Prostate gland (tissue), 2 donors: ENCODE measurements at regions not wholly inside any gene's neighbourhood (a gene's known extent, or its start where the extent isn't known, plus 50 kb on each side); places are given as distances from the start of the nearest gene placed in this dataset.

Source experiments
- POLR2A ChIP-seq: fragments of 450-650 bp; IDR thresholded peaks from one replicate; pipeline ENCODE4 v1.6.1; 2016; ENCODE audit warnings: antibody characterized with exemption, mild to moderate bottlenecking
- POLR2AphosphoS5 ChIP-seq: sonication (generic); formaldehyde crosslinking; IDR thresholded peaks from one replicate; pipeline ENCODE4 v1.6.1; 2017; ENCODE audit warnings: antibody characterized with exemption
- TF ChIP-seq, protein P1 (sequence below), 4 experiments: fragments of 200-600 bp in 2 of 4; fragments of 450-650 bp in 2 of 4; sonication (generic) in 2 of 4; IDR thresholded peaks; 1 replicate in 3 of 4; 2 replicates in 1 of 4; pipeline ENCODE4 v1.5.1; 2016 to 2019; ENCODE audit warnings: antibody characterized with exemption in 4 of 4, mild to moderate bottlenecking in 2 of 4, moderate library complexity in 2 of 4

DNA sequence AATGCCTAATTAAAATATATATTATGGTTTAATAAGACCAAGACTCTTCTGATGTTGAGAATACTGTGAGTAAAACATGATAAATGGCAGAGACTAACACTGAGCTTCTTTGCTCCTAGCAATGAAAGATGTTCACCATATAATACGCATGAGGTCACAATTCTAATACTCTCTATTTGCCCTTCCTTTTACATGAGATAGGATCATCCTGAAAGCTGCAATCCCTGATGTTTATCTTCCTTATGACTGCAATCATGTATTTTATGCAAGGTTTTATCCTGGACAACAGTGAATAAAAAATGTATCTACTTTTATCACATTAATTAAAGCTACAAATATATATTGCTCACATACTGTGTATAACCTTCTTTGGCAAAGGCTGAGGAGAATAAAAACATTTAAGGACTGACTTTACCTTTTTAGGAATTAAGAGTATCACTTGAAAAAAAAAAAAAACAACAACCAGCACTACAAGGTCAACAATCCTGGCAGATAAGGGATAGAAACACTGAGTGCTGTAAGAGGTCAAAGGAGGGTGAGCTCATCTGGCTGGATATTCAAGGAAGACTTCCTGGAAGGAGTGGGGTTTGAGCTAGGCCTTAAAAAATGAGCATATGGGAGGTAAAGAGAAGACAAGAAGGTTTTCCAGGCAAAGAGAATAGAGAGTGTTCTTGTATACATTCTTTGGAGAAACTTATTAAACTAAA is 99.9 kb downstream of the AREG start:
- TF ChIP-seq, protein P1, sequence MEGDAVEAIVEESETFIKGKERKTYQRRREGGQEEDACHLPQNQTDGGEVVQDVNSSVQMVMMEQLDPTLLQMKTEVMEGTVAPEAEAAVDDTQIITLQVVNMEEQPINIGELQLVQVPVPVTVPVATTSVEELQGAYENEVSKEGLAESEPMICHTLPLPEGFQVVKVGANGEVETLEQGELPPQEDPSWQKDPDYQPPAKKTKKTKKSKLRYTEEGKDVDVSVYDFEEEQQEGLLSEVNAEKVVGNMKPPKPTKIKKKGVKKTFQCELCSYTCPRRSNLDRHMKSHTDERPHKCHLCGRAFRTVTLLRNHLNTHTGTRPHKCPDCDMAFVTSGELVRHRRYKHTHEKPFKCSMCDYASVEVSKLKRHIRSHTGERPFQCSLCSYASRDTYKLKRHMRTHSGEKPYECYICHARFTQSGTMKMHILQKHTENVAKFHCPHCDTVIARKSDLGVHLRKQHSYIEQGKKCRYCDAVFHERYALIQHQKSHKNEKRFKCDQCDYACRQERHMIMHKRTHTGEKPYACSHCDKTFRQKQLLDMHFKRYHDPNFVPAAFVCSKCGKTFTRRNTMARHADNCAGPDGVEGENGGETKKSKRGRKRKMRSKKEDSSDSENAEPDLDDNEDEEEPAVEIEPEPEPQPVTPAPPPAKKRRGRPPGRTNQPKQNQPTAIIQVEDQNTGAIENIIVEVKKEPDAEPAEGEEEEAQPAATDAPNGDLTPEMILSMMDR (IDR thresholded peaks at IDR 0.05): no peak
- TF ChIP-seq POLR2AphosphoS5 (no peak), POLR2A (no peak)
